Adipocyte (in vitro differentiated cells): ENCODE measurements at regions not wholly inside any gene's neighbourhood (a gene's known extent, or its start where the extent isn't known, plus 50 kb on each side); places are given as distances from the start of the nearest gene placed in this dataset.

Experiments used
- DNase-seq: peaks from one replicate; pipeline ENCODE4 v3.0.0-alpha.2; 2015; ENCODE audit warnings: low read depth
- H3K27me3 ChIP-seq: replicated peaks from 2 replicates; pipeline ENCODE4 v1.7.0; 2013; ENCODE audit warnings: mild to moderate bottlenecking, low read length, moderate library complexity; ENCODE audit not compliant: control insufficient read depth, insufficient read depth
- H3K36me3 ChIP-seq: 2 replicates; pipeline ENCODE4 v1.7.0; 2013; ENCODE audit warnings: low read length, mild to moderate bottlenecking, moderate library complexity; ENCODE audit not compliant: control insufficient read depth, insufficient read depth, severe bottlenecking
- H3K4me1 ChIP-seq: 2 replicates; pipeline ENCODE4 v1.7.0; 2013; ENCODE audit warnings: mild to moderate bottlenecking, low read length, moderate library complexity; ENCODE audit not compliant: control insufficient read depth, insufficient read depth
- H3K4me3 ChIP-seq: 2 replicates; pipeline ENCODE4 v1.7.0; 2013; ENCODE audit warnings: mild to moderate bottlenecking, low read length, moderate library complexity
- H3K9ac ChIP-seq: 2 replicates; pipeline ENCODE4 v1.7.0; 2013; ENCODE audit warnings: mild to moderate bottlenecking, low read length, moderate library complexity
- H3K9me3 ChIP-seq: 2 replicates; pipeline ENCODE4 v1.7.0; 2013; ENCODE audit warnings: mild to moderate bottlenecking, low read length, moderate library complexity; ENCODE audit not compliant: control insufficient read depth

DNA sequence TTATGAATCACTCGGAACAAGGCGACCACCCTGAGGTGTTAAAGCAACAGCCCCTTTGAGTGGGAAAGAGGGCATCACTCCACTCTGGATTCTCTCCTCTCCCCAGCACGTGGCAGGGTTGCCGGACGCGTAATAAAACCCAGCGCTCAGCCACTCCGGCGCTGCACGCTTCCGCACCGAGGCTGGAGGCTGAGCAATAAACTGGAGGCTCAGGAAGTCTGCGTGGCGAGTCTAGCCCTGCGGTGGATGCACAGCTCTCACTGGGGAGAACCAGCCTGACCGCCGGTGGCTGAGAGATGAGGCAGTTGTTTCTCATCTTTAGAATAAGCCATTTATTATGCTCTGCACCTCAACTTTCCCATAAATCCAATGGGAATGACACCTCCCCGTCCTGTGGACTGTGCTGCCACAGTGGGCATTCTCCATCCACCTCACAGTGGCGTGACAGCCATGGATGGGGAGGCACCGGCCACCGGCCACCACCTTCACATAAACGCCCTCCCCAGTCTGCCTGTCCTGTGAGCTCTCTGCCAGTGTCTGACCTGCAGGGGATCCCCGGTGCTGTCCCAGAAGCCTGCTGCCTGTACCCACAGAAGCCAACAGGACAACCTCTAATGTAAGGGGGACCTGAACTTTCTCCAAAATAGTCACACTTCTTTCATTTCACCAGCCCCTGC lies 64.2 kb upstream of the GGTLC1 start:
- Histone ChIP-seq H3K36me3 (no peaks in the 10 kb centered on the region), H3K27me3 (peaks cover 40% of the 10 kb centered on the region), H3K9me3 (no peaks in the 10 kb centered on the region), H3K9ac (no peak overlapping the region), H3K4me3 (no peak overlapping the region), H3K4me1 (no peaks in the 10 kb centered on the region)
- DNase-seq = no peak

GRCh38 chr20:24051160-24051559 lies 62.6 kb upstream of the GGTLC1 start:
- H3K9me3 ChIP-seq = no peaks in the 10 kb centered on the region
- no peak overlapping the region for H3K9ac ChIP-seq
- no peaks in the 10 kb centered on the region for H3K4me1 ChIP-seq
- DNase-seq = no peak
- no peaks in the 10 kb centered on the region for H3K36me3 ChIP-seq
- peaks cover 40% of the 10 kb centered on the region for H3K27me3 ChIP-seq
- no peak overlapping the region for H3K4me3 ChIP-seq

- peaks cover 48% of the 10 kb centered on the region for H3K27me3 ChIP-seq
- H3K9ac ChIP-seq = no peak overlapping the region
- no peak overlapping the region for H3K4me3 ChIP-seq
- H3K36me3 ChIP-seq = no peaks in the 10 kb centered on the region
- no peak for DNase-seq
- no peaks in the 10 kb centered on the region for H3K9me3 ChIP-seq
- H3K4me1 ChIP-seq = no peaks in the 10 kb centered on the region
Observed at GRCh38 chr20:24050119-24050518, 61.5 kb upstream of the GGTLC1 start.

DNA sequence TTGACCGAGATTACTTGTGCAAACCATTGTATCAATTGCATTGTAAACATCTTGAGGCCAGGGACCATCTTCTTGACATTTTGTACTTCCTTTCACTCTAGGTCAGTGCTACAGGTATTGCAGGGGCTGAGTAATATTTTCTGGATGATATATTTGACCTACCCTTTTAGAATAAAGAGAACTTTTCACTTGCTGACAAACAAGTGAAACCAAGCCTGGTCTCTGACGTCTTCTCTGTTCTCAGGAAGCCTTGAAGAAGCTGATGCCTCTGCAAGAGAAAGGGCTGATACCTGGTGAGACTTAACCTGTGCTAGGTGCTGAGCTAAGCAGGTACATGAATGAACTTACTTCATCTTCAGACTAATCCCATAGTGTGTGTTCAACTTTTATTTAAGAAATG lies 60.5 kb upstream of the GGTLC1 start:
- Histone ChIP-seq H3K9ac (no peak overlapping the region), H3K36me3 (no peaks in the 10 kb centered on the region), H3K27me3 (peaks cover 48% of the 10 kb centered on the region), H3K4me3 (no peak overlapping the region), H3K9me3 (no peaks in the 10 kb centered on the region), H3K4me1 (no peaks in the 10 kb centered on the region)
- DNase-seq = no peak

- Histone ChIP-seq H3K36me3 (no peaks in the 10 kb centered on the region), H3K9me3 (no peaks in the 10 kb centered on the region), H3K9ac (no peak overlapping the region), H3K4me3 (no peak overlapping the region), H3K4me1 (no peaks in the 10 kb centered on the region), H3K27me3 (peaks cover 51% of the 10 kb centered on the region)
- no peak for DNase-seq
Observed at GRCh38 chr20:24048024-24048611, 59.5 kb upstream of the GGTLC1 start.

DNA sequence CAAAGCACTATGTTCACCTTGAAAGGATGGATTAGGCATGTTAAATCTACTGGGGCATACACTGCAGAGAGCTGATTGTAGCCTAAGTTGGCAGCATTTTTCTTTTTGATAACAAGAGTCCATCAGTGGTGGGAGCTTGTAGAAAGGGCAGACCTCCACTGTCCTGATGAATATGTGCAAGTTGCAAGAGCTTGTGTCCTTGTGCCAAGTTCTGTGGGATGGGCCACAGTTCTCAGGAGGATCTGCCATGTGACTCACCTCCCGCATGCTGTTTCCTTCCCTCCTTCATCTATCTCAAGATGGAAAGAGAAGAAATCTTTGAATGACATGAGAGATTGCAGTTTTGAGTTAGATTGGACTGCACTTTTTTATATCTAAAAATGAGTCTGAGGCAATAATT lies 58.3 kb upstream of the GGTLC1 start:
- Histone ChIP-seq H3K9me3 (no peaks in the 10 kb centered on the region), H3K4me3 (no peak overlapping the region), H3K36me3 (no peaks in the 10 kb centered on the region), H3K4me1 (no peaks in the 10 kb centered on the region), H3K27me3 (peaks cover 55% of the 10 kb centered on the region), H3K9ac (no peak overlapping the region)
- DNase-seq = no peak

DNA sequence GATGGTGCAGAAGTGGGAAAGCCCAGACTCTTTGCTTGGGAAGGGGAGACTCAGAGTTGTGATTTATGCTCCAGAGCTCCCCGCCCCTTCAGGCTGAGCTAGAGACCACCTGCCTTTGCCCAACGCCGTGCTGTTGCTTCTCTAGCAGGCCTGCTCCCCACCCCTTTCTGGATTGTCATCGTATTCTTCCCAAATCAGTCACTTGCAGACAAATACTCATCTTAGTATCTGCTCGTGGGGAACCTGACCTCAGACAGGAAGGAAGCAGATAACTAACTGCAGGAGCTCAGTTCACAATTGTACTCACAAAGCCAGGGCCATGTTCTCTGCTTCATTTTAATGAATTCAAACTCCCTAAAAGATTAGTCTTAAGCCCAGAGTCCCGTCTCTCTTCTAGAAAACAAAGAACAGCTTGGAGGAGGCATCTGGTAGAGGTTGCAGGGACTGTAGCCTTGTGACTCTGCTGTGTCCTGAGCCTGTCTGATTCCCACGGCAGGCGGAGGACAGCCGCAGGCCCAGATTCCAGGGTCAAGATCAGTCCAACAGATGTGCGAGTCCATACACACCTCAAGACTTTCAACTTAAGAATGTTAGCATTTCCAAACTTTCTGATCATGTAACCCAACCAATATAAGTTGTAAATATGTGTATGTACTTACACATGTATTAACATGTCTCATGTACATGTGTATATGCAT lies 57.2 kb upstream of the GGTLC1 start:
- Histone ChIP-seq H3K27me3 (peaks cover 45% of the 10 kb centered on the region), H3K9me3 (no peaks in the 10 kb centered on the region), H3K4me3 (no peak overlapping the region), H3K36me3 (no peaks in the 10 kb centered on the region), H3K9ac (no peak overlapping the region), H3K4me1 (no peaks in the 10 kb centered on the region)
- no peak for DNase-seq

GRCh38 chr20:24043294-24043693 lies 54.7 kb upstream of the GGTLC1 start:
- Histone ChIP-seq H3K4me1 (no peaks in the 10 kb centered on the region), H3K27me3 (peaks cover 39% of the 10 kb centered on the region), H3K36me3 (no peaks in the 10 kb centered on the region), H3K9ac (no peak overlapping the region), H3K4me3 (no peak overlapping the region), H3K9me3 (no peaks in the 10 kb centered on the region)
- no peak for DNase-seq

- no peak for DNase-seq
- H3K27me3 ChIP-seq = peaks cover 34% of the 10 kb centered on the region
- H3K36me3 ChIP-seq = no peaks in the 10 kb centered on the region
- H3K9me3 ChIP-seq = no peaks in the 10 kb centered on the region
- no peaks in the 10 kb centered on the region for H3K4me1 ChIP-seq
- H3K9ac ChIP-seq = no peak overlapping the region
- no peak overlapping the region for H3K4me3 ChIP-seq
Observed at GRCh38 chr20:24042646-24043045, 54.1 kb upstream of the GGTLC1 start.

- DNase-seq = no peak
- Histone ChIP-seq H3K36me3 (no peaks in the 10 kb centered on the region), H3K27me3 (peaks cover 34% of the 10 kb centered on the region), H3K9me3 (no peaks in the 10 kb centered on the region), H3K4me3 (no peak overlapping the region), H3K9ac (no peak overlapping the region), H3K4me1 (no peaks in the 10 kb centered on the region)
Observed at GRCh38 chr20:24040896-24041459, 52.4 kb upstream of the GGTLC1 start.

- no peak for DNase-seq
- Histone ChIP-seq H3K9ac (no peak overlapping the region), H3K36me3 (no peaks in the 10 kb centered on the region), H3K27me3 (peaks cover 27% of the 10 kb centered on the region), H3K4me1 (no peaks in the 10 kb centered on the region), H3K4me3 (no peak overlapping the region), H3K9me3 (no peaks in the 10 kb centered on the region)
Observed at GRCh38 chr20:24039196-24039595, 50.6 kb upstream of the GGTLC1 start.
